GM12801 (cell line): ENCODE measurements at regions not wholly inside any gene's neighbourhood (a gene's known extent, or its start where the extent isn't known, plus 50 kb on each side); places are given as distances from the start of the nearest gene placed in this dataset.

Experiments used
- TF ChIP-seq, protein P1 (sequence below): IDR thresholded peaks from one replicate; pipeline ENCODE4 v1.5.1; 2011; ENCODE audit warnings: control low read depth; ENCODE audit not compliant: insufficient read length; ENCODE audit errors: extremely low read depth

DNA sequence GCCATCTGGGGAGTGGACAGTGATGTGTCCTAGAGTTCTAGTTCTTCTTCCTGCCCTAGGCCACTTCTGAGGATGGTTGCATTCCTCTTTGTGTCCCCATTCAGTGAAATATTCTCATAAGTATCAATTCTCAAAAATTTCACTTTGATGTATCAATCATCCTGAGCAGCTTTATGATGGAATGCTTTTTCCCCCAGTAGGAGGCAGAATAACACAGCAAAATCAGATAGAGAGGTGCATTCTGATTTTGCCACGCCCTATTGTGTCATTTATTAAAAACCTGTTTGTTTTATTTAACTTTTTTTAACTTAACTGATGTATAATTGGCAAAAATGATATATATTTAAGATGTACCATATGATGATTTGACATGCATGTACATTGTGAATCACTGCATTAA, 656.0 kb upstream of the GRM7 start:
- TF ChIP-seq, protein P1, sequence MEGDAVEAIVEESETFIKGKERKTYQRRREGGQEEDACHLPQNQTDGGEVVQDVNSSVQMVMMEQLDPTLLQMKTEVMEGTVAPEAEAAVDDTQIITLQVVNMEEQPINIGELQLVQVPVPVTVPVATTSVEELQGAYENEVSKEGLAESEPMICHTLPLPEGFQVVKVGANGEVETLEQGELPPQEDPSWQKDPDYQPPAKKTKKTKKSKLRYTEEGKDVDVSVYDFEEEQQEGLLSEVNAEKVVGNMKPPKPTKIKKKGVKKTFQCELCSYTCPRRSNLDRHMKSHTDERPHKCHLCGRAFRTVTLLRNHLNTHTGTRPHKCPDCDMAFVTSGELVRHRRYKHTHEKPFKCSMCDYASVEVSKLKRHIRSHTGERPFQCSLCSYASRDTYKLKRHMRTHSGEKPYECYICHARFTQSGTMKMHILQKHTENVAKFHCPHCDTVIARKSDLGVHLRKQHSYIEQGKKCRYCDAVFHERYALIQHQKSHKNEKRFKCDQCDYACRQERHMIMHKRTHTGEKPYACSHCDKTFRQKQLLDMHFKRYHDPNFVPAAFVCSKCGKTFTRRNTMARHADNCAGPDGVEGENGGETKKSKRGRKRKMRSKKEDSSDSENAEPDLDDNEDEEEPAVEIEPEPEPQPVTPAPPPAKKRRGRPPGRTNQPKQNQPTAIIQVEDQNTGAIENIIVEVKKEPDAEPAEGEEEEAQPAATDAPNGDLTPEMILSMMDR: no peak

DNA sequence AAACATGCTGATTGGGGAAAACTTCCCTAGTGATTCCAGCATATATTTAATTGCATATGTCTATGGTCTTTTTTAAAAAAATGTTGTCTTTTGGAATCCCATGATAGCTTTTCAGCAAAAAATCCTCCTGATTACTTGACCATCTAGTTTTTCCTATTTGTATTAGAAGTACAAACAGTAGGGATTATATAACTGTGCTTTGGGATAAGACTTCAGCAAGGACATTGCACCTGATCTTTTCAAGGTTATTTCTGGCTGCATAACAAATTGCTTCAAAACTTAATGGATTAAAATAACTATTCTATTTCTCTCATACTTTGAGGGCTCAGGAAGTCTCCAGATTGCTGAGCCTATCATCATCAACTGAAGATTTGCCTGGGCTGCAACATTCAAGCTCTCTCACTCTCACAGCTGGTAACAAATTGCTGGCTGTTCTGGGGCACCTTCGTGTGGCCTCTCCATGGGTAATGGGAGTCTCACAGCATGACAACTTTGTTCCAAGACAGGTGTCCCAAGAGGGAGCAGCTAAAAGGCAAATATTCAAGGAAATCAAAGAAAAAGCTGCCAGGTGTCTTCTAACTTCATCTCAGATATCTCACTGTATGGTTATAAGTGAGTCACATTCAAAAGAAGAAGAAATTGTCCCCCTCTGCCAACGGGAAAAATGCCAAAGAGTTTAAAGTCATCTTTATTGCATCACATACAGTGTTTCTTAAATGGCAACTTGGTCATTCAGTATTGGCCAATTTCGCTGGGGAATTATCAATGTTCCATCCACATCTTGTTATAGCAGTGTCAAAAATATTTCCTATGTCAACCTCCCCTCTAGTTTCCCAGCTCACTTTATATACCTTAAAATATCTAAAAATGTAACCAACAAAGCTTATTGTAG, 644.5 kb upstream of the GRM7 start:
- TF ChIP-seq, protein P1: no peak

DNA sequence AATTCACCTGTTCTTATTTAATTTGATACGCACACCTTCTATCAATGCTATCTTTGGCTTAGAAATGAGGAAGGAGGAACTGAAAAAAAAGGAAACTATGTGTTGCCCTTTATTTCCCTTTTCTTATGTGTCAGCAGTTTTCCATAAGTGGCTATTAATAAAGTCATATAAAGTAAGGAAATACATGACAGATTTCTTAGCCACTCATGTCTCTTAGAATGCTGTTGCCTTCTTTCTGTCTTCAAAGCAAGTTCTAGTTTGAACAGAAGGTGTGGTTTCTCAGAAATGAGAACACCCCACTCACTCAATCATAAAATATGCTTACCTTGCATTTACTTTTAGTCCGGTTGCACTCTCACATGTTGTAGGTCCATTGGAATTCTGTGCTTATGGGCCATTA, 640.5 kb upstream of the GRM7 start:
- TF ChIP-seq, protein P1: no peak

DNA sequence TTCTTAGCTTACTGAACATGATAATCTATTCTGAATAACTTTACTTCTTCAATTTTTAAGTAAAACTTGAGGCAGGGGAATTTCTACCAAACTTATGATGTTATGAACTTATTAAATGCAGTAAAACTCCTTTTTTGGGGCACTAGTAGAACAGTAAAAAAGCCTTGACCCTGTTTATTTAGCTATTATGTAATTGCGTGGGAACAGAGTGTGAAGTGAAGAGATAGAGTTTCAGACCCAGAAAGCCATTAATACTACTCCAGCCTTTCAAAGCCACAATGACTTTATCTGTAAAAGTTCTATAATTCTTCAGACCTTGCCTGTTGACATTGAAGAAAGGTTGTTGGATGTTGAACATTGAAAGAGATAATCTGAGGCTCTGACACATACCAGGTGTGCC, 638.8 kb upstream of the GRM7 start:
- TF ChIP-seq, protein P1: no peak

DNA sequence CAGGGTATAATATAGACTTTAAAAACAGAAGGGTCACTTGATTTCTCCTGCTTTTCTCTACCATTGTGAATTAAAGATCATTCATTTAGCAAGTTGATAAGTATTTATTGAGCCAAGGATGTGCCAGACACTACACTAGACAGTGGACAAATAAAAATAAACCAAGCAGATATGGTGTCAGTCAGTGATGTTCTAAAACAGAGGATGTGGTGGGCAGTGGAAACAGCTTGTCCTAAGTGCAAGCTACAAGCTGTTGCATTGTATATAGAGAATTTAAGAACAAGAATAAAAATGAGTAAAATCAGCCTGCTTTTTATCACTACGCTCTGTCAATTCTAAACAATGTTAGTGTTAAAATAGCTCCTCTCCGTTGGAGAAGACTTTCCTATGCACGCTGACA, 637.3 kb upstream of the GRM7 start:
- TF ChIP-seq, protein P1: no peak

DNA sequence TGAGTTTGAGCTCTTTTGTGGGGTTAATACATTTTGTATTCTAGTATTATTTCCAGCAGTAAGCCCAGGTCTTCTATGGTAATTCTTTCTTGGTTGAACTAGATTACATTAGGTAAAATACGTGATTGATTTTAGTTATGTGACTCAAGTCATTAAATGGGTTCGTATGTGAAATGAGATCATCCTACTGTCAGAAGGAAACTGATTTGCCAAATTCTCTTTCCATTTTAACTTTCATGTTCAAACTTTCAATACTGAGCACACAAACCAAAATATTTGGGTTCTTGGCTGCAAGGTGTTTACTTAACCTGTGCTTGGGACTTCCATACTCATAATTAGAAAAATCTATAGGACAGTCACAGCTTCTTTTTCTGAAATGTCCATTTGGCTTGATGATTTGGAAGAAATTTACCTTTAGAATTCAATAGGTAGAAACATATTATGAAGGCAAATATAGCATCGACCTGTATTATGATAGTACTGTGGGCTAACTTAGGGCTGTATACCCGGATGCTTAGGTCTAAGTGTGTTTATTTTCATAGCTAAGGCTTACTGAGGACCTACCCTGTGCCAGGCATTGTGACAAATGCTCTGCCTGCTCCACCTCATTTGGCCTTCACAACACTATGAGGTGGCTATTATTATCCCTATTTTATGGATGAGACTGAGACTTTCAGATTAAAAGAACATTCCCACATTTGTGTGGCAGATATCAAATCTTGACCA, 631.8 kb upstream of the GRM7 start:
- TF ChIP-seq, protein P1: no peak

DNA sequence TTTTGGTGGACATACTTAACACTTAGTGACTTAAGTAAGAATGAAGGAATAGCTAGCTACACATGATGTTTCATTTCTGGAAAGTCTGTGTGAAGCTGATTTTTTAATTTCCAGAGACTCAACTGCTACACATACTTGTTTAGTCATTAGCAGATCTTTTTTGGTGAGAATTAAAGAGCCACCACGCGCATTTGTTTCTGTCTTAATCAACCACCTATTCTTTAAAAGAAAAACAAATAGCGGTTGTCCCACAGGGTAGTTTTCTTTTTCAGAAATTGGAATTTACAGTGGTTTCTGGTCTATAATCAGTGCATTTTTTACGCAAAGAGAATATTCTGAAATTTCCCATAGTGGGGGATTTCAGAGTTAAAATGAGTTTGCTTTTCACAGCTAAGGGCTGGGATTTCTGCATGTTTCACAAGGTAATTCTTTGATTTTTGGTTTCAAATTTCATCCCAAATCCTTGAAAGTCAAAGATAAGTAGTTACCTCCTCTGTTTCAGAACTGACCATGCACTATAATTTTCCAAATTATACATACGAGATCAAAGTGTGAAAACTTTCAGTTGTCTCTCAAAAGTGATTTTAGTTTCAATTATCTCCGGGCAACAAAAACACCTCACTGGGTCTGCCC, 631.0 kb upstream of the GRM7 start:
- TF ChIP-seq, protein P1: no peak
